HG03159 (cell line): ENCODE measurements at regions not wholly inside any gene's neighbourhood (a gene's known extent, or its start where the extent isn't known, plus 50 kb on each side); places are given as distances from the start of the nearest gene placed in this dataset.

ENCODE experiments used
- ATAC-seq: cut with Tn5 transposase; IDR thresholded peaks from one replicate; pipeline ENCODE4 v1.9.1; 2021; ENCODE audit warnings: mild to moderate bottlenecking, moderate library complexity; ENCODE audit not compliant: unreplicated experiment

DNA sequence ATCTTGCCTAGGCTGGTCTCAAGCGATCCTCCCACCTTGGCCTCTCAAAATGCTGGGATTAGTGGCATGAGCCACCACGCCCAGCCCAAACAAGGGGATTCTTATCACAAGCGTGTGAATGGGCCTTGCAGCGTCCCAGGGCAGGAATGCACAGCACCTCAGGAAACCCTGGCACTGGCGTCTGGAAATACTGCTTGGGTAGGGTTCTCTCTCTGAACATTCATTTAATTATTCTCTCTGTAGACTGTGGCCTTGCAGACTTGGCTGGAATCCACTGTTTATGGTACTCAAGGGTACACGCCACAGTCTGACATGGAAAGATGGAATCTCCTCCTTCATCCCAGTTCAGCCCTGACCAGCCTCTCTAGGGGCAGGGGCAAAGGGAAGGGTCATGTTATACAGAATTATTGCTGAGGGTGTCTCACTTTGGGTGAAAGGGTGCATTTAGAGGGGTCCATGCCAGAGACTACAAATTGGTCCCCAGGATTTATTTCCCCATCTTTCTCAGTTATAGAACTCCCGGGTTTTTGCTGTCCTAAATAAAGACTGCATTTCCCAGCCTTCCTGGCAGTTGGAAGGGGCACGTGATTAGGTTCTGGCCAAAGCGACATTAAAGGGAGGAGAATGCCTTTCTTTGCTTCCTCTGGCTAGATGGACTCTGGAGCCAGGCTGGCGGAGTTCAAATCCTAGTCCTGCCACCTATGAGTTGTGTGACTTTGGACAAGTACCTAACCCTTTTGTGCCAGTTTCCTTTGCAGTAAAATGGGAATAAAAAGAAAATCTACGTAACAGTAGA, 147.2 kb upstream of the HAAO start:
- ATAC-seq, result no peak

DNA sequence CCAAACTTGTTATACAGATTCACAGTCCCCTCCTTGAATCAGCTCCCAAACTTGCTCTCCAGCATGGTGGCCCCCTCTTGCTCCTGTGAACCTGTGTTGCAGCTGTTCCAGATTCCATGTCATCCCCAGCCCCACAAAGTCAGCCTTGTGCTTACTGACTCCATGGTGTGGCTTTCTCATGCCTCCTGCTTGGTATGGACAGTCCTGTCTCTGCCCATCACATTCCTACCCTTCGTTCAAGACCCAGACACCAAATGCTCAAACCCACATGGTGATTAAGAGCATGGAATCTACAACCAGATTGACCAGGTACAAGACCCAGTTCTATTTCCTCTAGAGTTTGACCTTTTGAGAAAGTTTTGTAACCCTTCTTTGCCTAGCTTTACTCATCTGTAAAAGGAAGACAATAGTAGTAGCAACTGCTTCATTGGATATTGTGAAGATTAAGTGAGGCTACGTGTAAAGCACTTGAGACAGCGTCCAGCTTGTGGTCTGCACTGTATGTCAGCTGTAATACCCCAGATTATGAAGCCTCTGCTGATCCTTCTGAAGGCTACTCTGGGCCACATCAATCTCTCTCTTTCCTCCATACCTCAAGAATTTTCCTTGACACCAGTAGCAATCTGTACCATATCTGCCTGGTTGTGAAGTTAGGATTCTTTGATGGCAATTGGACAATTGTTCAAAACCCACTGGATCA, 146.4 kb upstream of the HAAO start:
- no peak for ATAC-seq

DNA sequence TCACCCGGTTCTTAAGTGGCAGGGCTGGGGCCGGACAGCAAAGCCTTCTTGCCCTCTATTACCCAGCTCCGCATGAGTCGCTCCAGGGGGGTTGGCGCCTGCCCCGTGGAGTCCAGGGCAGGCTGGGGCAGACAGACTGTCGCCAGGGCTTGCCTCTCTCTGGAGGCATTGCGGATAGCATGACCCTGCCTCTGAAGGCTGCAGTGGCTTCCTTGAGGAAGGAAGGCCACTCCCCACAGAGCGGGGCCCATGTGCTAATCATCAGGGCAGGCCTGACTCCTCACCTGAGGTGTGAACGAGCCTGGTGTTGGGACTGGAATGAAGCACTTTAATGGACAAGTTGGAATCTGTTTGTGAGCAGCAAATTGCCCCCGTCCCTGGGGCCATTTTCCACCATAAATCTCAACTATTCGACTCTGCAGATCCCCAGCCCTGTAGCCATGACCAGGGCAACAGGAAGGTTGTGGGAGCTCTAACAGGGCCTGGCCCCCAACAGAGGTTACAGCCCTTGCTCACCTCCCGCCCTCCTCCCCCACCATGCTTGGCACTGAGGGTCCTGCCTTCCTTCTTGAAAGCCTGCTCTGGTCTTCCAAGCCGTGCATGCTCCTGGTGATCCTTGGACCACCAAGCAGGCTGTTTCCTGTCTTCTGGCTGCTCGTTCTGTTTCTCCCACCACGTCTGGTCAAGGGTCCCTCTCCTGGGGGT, 144.9 kb upstream of the HAAO start:
- ATAC-seq, result no peak

DNA sequence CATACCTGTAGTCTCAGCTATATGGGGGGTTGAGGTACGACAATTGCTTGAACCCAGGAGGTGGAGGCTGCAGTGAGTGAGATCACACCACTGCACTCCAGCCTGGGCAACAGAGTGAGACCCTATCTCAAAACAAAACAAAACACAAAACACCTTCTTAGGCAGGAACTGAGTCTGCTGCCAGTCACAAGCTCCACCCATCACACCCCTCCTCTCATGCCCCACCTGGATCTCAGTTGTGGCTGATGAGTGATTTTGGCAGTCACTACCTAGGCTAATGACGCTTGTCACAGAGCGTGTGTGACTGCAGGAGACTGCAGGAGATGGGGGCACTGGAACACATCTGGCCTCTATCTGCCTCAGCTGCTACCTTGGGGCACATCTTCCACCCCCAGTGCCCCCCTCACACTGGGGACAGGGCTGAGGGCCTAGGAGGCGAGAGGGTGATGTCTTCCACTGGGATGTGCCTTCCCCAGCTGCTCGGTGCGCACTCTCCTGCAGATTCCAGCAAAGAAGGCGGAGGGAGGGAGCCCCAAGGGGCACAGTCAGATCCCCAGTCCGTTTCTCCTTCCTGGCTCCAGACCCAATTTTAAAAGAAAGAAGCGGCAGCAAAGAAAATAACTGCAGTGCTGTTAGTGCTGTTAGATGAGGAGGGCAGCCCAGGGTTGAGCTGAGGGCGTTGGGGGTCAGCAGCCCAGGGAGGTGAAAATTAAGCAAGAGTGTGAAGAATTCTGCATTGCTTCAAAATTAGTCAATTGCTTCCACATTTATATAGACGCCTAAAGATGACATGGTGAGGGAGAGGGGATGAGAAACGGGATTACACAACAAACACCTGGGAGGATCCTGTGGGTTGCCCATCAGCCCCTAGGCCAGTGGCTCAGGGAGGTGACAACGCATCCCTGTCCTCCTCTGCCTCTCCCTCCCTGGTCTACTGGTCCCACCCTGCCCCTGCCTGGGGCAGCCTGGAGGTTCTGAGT, 143.6 kb upstream of the HAAO start:
- ATAC-seq, result no peak

DNA sequence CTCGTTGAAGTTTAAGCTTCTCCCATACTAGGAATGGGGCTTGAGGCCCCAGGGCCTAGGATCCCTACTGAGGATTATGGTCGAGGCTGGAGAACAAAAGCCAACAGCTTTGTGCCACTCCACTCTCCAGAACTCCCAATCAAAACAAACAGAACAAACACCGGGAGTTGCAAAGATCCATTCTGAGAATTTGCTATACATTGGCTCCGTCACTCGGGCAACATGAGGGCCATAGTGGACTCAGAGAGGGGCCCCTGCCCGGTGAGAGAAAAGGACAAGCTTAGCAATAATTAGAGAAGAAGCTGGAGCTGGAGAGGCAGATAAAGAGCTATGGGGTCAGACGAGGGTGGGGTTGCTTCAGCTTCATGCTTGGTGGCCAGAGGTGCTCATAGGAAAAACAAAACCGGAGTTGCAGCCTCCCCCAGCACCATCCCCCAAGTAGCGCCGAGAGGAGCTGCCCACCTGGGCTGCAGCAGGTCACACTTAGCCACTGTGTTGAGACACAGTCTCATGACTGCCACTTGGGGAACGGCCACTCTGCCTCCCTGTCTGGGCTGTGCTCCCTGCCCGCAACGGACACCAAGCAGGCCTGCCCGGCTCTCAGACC, 142.3 kb upstream of the HAAO start:
- ATAC-seq, result no peak

DNA sequence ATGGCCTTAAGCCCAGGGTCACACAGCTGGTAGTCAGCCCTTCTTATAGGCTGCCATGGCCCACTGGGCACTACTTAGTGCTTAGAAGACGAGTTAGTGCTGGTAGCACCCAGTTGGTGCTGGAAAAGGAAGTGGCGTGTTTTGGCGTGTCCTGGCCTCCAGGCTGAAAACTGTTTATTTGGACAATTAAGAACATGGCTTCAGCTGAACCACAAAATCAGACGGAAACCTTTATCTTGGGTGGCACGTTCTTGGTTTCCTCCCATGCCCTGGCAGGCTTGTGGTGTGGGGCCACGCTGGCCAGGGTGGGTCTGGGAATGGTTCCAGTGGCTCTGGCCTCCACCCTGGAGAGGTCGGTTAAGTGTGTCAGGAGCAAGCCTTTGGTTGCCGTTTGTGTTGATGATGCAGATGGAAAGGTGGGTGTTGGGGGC, 141.5 kb upstream of the HAAO start:
- no peak for ATAC-seq

DNA sequence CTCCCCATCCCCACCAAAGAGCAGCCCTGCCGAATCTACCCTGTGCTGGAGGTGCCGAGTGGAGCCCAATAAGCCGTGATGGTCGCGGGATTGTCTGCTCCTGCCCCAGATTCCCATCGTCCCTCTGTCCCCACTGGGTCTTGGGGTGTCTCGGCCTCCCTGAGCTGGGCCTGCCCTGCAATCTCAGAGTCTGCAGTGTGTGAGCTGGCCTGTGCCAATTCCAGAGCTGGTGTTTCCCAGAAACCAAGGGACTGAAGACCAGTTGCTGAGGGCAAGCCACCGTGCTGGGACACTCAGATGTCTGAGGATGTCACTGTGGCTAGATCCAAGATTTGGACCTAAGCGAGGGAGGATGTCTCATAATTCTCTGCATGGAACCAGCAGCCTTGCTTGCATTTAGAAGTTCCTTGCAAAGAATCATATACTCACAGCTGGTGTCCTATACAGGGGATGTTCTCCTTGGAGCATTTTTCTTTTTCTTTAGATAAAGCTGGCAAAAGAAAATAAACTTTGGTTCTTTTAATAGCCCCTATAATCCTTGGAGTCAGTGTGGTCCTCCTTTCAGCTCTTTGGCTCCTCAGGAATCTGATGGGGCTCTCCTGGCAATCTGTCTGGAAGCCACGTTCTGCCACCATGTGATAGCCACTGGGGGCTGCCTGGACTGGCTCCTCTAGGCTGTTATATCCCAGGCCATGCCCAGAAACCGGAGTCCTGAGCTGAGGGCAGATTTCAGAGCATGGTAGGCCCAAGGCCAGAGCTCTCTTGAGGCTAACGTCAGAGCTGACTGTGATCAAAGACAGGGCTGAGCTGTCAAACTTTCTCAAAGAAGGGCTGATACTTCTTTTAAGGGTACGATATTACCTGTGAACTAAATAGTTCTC, 140.1 kb upstream of the HAAO start:
- no peak for ATAC-seq

DNA sequence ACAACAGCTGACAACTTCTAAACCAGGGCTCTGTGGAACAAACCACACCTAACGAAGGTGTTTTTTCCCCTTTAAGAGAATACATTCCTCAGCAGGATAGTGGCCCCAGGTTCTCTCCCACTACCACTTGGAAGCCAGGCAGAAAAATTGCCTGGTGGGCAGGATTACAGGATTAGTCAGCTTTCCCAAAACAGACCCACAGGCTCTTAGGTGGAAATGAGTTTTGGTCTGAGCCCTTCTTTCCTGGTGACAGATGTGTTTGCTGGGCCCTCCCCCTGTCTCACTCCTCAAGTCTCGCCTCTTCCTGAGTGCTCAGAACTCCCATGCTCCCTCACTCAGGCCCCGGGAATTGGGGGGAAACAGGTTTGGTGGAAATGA, 139.4 kb upstream of the HAAO start:
- ATAC-seq, result no peak

DNA sequence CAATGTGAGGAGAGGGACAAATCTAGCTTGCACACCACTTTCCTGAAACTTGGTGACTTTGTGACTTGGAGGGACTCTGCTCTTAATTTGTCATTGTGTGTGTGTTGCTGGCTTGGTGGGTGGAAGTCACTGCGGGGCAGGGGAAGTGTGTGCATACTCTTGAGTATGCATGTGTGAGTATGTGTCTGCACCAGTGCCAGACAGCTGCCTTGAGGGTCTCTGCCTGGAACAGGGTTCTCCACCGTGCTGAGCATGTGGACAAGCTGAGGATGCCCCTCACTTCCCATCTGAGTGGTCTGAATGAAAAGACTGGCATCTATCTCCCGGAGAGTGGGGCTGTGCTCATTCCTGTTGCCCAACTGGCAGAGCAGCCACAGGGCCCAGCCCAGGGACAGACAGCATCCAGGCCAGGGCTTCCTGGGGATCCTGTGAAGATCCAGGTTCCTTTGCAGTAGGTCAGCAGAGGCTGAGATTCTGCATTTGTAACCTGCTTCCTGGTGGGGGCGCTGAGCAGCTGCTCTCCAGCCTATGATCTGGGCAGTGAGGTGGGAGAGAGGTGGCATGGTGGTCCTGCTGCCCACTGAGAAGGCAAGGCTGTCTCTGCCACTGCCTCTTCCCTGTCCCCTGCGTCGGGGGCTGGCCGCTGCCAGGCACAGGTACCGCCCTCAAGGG, 138.9 kb upstream of the HAAO start:
- no peak for ATAC-seq

DNA sequence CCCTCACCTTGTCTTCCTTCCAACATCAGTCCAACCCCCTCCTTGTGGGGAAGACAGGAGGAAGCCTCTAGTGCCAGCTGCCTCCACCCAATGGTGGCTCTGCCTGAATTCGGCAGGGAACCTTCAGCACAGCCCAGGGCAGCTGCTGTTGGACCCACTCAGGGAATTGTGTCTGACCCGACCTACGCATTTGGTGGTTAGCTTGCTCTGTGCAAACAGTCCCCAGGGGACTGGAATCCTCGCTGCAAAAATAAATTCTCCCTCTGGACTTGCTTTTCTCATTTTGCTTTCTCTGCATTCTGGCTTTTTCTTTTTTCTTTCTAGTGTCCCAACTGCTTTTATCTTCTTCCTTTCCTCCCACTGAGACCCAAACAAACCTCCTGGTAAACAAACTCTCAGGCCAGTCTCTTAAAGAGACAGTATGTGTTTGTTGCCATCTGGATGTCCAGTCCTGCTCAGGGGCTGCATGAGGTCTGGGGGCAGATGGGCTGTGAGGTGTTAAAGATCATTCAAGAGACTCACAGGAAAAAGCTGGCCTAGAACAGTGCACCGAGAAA, 137.7 kb upstream of the HAAO start:
- no peak for ATAC-seq

DNA sequence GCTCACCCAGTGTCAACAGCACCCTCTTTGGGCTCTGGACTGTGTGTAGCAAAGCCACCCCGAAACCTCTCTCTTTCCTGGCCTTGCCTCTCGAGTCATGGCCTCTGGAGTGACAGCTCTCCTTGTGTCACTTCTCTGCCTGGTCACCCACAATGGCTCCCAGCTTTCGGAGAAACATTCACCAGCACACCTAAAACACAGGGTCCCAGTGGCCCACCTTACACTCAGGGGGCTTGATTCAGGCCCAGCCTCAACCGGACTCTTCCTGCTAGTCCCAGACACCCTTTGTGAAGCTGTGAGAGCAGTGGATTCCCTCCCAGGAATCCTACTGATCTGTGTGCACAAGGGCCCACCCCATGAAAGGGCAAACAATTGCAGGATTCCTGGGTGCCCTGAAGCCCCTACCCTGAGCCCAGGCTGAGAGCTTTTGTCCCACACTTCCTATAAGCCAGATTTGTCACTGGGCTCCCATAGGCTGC, 137.2 kb upstream of the HAAO start:
- no peak for ATAC-seq

DNA sequence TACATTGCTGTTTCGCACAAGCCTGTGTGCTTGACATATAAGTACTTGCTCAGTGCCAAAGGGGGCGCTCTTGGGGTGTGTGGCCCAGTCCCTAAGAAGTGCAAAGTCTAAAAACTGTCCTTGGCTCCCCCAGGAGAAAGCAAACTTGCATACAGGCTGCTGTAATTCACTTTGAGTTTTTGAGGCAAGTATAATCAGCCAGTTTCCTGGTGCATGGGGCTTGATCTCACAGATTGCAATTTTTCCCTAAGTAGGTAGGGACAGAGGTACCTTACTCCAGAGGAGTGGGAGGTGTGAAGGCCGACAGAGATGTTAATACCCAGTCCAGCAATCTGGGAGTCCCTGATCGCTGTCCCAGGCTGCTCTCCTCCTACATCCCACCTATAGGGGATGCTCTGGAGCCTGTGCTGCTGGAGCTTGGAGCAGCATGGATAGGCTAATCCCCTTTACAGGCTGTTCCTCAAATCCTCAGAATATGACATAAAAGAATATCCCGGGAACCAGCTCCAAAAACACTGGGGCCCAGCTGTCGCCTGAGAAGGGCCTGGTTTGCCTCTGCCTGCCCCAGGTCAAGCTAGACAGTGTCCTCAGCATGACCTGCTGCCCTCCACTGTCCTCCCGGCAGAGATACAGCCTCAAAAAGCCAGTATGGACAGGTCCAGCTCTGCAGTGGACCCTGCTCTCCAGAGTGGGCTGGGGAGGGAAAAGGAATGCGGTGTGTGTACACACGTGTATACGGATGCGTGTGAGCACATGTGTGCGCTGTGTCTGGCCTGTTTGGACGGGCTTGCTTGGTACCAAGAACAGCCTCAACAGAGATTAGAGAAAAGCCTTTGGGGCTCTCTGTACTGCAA, 136.5 kb upstream of the HAAO start:
- no peak for ATAC-seq

DNA sequence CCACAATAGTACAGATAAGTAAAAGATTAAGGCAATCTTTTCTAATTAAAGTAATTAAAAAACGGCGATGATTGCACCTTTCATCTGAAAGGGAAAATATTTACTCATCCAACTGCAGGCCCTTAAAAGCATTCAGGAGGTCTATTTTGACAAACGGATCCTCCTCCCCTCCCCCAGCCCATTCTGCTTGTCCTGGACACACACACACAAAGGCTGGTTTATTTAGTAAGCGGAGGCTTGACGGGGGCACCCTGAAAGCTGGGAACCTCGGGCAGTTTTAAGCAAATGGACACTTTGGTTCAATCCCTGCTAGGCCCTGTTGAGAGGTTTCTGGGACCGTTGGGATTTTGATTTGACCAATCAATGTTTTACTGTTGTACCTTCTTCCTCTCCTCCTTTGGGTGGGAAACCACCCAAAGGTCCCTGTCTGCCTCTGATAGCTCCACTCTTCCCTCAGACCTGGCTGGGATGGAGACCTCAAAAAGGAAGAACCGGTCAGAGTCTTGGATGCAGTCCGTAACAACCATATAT, 135.8 kb upstream of the HAAO start:
- ATAC-seq, result no peak

DNA sequence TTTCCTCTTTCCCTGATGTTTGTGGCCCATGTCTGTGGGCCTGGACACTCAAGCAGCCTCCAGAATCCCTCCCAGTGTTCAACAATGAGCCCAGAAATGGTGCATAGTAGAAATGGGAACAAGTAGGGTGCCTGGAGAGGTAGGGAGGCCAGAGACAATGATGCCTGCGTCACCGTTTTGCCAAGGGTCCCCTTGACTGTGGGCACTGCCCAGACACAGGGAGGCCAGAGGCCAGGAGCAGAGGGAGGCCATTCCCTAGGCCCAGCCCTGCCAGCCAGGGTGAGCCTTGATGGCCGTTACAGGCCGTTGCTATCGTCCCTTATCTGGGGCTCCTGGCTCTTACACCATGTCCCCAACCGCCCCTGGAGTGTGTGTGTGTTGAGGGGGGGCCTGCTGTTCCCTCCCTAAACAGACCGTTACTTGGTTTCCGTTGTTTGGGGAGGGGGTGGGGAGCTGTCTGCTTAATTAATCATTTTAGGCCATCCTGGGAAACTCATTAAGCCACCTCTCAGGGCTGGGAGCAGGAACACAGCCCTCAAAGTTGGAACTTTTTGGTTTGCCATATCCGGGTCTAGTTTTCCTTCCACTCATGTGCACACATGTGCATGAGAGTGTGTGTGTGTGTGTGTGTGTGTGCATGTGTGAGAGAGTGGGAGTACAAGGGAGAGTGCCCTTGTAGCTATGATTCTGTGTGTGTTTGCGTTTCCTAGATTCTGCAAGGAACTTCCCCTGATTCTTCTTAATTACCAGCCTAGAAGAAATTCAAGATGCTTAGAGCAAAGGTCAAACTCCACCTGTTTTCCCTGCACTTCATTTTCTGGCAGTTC, 135.2 kb upstream of the HAAO start:
- no peak for ATAC-seq

DNA sequence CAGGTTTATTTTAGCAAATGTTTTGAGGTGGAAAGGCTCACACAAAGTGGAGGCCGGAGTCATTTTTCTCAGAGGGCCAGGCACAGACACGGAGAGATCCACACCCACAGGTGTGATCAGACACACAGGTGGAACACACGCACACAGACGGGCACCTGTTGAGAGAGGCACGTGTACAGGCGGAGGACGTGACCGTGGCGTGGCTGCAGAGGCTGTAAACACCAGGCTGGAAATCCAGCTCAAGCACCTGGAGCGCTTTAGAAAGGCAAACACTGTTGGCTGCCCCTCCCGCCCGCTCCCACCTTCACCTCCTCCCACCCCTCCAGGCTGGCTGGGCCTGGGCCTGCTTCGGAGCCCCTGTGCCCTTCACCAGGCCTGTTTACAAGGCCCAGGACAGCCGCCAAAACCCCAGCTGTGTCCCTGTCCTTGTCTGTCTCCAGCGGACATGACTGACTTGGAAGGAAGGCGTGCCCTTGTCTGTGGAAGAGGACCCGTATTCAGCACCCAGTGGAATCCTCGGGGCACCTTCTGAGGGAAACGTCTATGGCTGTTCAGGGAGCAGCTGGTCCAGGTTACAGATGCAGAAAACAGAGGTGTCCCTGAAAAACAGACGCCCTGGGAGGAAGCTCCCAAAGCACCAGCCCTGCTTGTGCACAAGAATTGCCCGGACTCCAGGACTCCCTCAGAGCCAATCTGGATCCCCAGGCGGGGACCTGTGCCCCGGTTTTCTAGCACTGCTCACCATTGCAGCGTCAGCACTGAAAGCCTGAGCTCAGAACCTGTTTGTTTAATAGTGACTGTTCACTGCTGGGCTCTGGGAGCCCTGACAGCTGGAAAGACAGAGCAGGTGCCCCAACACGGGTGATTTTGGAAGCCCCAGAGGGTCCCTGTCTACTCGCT, 134.3 kb upstream of the HAAO start:
- ATAC-seq, result no peak
